ENCODE measurements at regions not wholly inside any gene's neighbourhood (a gene's known extent, or its start where the extent isn't known, plus 50 kb on each side); places are given as distances from the start of the nearest gene placed in this dataset.

- ATAC-seq (no peak), DNase-seq (no peak)
- Histone ChIP-seq H3K9me3 (peaks cover 0 to 12% (median 0%) of the 10 kb centered on the region in 3 donors), H3K27ac (no peak overlapping the region), H3K4me1 (no peaks in the 10 kb centered on the region), H3K27me3 (no peaks in the 10 kb centered on the region), H3K36me3 (no peaks in the 10 kb centered on the region), H3K4me3 (no peak overlapping the region)
- in situ Hi-C loops (cut with MboI; ENCODE audit: low sequenced_read_pairs in 4 of 4), result no loop called here
- TF ChIP-seq POLR2A (IDR thresholded peaks at IDR 0.05) (no peak), CTCF (IDR thresholded peaks at IDR 0.05 in 4 of 5, conservative IDR thresholded peaks at IDR 0.05 in 1 of 5) (no peak)
- intact Hi-C loops (cut with DNase I; ENCODE audit: low total_unique reads), result no loop called here
These were observed 543.6 kb downstream of the MN1 start for GRCh38 chr22:27257987-27258386.

- Histone ChIP-seq H3K27me3 (no peaks in the 10 kb centered on the region), H3K4me1 (no peaks in the 10 kb centered on the region), H3K4me3 (no peak overlapping the region), H3K27ac (no peak overlapping the region), H3K36me3 (no peaks in the 10 kb centered on the region), H3K9me3 (peaks cover 0 to 12% (median 0%) of the 10 kb centered on the region in 3 donors)
- in situ Hi-C loops (cut with MboI; ENCODE audit: low sequenced_read_pairs in 4 of 4) (no loop called here), intact Hi-C loops (cut with DNase I; ENCODE audit: low total_unique reads) (no loop called here)
- no peak for TF ChIP-seq POLR2A (IDR thresholded peaks at IDR 0.05)
- no peak for TF ChIP-seq CTCF (IDR thresholded peaks at IDR 0.05 in 4 of 5, conservative IDR thresholded peaks at IDR 0.05 in 1 of 5)
- ATAC-seq (no peak), DNase-seq (no peak)
These were observed 542.9 kb downstream of the MN1 start for GRCh38 chr22:27258616-27259172.

- H3K27me3 ChIP-seq, result no peaks in the 10 kb centered on the region
- no peak for DNase-seq
- no peaks in the 10 kb centered on the region for H3K4me1 ChIP-seq
- in situ Hi-C loops (cut with MboI; ENCODE audit: low sequenced_read_pairs in 4 of 4), result no loop called here
- H3K36me3 ChIP-seq, result no peaks in the 10 kb centered on the region
- H3K4me3 ChIP-seq, result no peak overlapping the region
- intact Hi-C loops (cut with DNase I; ENCODE audit: low total_unique reads), result no loop called here
- H3K9me3 ChIP-seq, result peaks cover 0 to 12% (median 0%) of the 10 kb centered on the region in 3 donors
- H3K27ac ChIP-seq, result no peak overlapping the region
- no peak for ATAC-seq
- TF ChIP-seq POLR2A (IDR thresholded peaks at IDR 0.05) (no peak), CTCF (IDR thresholded peaks at IDR 0.05 in 4 of 5, conservative IDR thresholded peaks at IDR 0.05 in 1 of 5) (no peak)
These were observed 542.1 kb downstream of the MN1 start for GRCh38 chr22:27259433-27259832.

GRCh38 chr22:27260087-27260698 lies 541.4 kb downstream of the MN1 start:
- DNase-seq (no peak), ATAC-seq (no peak)
- in situ Hi-C loops (cut with MboI; ENCODE audit: low sequenced_read_pairs in 4 of 4), result no loop called here
- TF ChIP-seq POLR2A (IDR thresholded peaks at IDR 0.05) (no peak), CTCF (IDR thresholded peaks at IDR 0.05 in 4 of 5, conservative IDR thresholded peaks at IDR 0.05 in 1 of 5) (no peak)
- H3K4me1 ChIP-seq, result no peaks in the 10 kb centered on the region
- H3K4me3 ChIP-seq, result no peak overlapping the region
- no peaks in the 10 kb centered on the region for H3K36me3 ChIP-seq
- H3K27me3 ChIP-seq, result no peaks in the 10 kb centered on the region
- intact Hi-C loops (cut with DNase I; ENCODE audit: low total_unique reads), result loop anchor here (1.0 kb wide), 1 partner anchor 23 kb away; no protein-coding TSS in a partner anchor
- H3K27ac ChIP-seq, result no peak overlapping the region
- H3K9me3 ChIP-seq, result peaks cover 0 to 12% (median 0%) of the 10 kb centered on the region in 3 donors

All from gastrocnemius medialis (tissue), 4 donors.